Heart left ventricle (tissue), 13 donors: ENCODE measurements at regions not wholly inside any gene's neighbourhood (a gene's known extent, or its start where the extent isn't known, plus 50 kb on each side); places are given as distances from the start of the nearest gene placed in this dataset.

Experiments used
- POLR2A ChIP-seq, 2 donors: fragments of 450-650 bp; IDR thresholded peaks; one replicate each; pipeline ENCODE4 v1.6.1; 2017; ENCODE audit warnings: antibody characterized with exemption in 2 of 2, mild to moderate bottlenecking in 2 of 2, moderate library complexity in 2 of 2
- TF ChIP-seq, protein P1 (sequence below), 12 donors: fragments of 200-600 bp; sonication (generic) in 4 of 12; IDR thresholded peaks; one replicate each; pipeline versions ENCODE4 v1.5.0 to v1.8.0; 2018 to 2022; ENCODE audit warnings: antibody characterized with exemption in 12 of 12, mild to moderate bottlenecking in 5 of 12
- donor health status: ischemic (EF 13 %, LVEDD 7.1; RV severe dilation, severe dysfunction).
- donor health status: DM: no; HTN: yes; CAD: no.
- donor health status: DM: no; HTN: no; CAD: no.
- donor health status: ischemic (EF 25% LVEDD 6.9; RV normal size, moderate dysfunction).
- donor health status: ischemic (EF 25% LVEDD 5.7; RV mildly dilated, moderate dysfunction).
- donor health status: ischemic (EF 35%, LVEDD 5.7; RV mildly dilated, moderate dysfunction).
- donor health status: nonischemic (EF 11% LVEDD 7.7; RV severe dilation, severe dysfunction).
- donor health status: DM: yes; HTN: yes; CAD: no.
- donor health status: PGD.
- donor health status: ischemic (EF 29% LVEDD 5.4; RV normal size, mild dysfunction).
- donor health status: nonischemic (EF 23%, LVEDD 6.1; RV moderate dilation, normal function).

DNA sequence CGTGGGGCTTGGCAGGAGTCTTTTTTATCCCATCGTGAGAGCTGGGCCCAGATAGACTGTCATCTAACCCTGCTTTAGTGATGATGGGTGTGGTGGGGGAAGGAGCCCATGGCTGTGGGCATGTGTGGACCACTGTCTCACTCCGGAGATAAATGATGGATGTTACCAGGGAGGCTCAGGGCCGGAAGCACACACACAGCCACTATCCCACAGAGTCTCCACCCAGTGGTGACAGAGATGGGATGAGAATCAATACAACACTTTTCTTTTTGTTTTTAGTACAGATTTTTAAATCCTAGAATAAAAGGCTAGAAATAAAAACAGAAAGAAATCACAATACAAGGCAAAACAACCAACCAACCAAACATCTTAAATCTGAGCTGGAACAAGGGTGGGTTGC is 233.4 kb downstream of the SOX11 start:
- TF ChIP-seq, protein P1, sequence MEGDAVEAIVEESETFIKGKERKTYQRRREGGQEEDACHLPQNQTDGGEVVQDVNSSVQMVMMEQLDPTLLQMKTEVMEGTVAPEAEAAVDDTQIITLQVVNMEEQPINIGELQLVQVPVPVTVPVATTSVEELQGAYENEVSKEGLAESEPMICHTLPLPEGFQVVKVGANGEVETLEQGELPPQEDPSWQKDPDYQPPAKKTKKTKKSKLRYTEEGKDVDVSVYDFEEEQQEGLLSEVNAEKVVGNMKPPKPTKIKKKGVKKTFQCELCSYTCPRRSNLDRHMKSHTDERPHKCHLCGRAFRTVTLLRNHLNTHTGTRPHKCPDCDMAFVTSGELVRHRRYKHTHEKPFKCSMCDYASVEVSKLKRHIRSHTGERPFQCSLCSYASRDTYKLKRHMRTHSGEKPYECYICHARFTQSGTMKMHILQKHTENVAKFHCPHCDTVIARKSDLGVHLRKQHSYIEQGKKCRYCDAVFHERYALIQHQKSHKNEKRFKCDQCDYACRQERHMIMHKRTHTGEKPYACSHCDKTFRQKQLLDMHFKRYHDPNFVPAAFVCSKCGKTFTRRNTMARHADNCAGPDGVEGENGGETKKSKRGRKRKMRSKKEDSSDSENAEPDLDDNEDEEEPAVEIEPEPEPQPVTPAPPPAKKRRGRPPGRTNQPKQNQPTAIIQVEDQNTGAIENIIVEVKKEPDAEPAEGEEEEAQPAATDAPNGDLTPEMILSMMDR (IDR thresholded peaks at IDR 0.05) = no peak
- TF ChIP-seq POLR2A (IDR thresholded peaks at IDR 0.05) = no peak
